Adrenal gland (tissue), 5 donors: ENCODE measurements at regions not wholly inside any gene's neighbourhood (a gene's known extent, or its start where the extent isn't known, plus 50 kb on each side); places are given as distances from the start of the nearest gene placed in this dataset.

Source experiments
- POLR2A ChIP-seq, 2 donors: fragments of 450-650 bp; IDR thresholded peaks; one replicate each; pipeline ENCODE4 v1.6.1; 2017; ENCODE audit warnings: antibody characterized with exemption in 2 of 2, mild to moderate bottlenecking in 2 of 2, moderate library complexity in 1 of 2
- TF ChIP-seq, protein P1 (sequence below), 6 experiments: fragments of 450-650 bp in 4 of 6; fragments of 200-600 bp in 2 of 6; sonication (generic) in 1 of 6; IDR thresholded peaks; 1 replicate in 5 of 6; 2 replicates in 1 of 6; pipeline versions ENCODE4 v1.5.1 to v1.8.0; 2016 to 2021; ENCODE audit warnings: antibody characterized with exemption in 6 of 6, mild to moderate bottlenecking in 2 of 6, moderate library complexity in 1 of 6
- donor health status: DM: no; HTN: no; CAD: no.

DNA sequence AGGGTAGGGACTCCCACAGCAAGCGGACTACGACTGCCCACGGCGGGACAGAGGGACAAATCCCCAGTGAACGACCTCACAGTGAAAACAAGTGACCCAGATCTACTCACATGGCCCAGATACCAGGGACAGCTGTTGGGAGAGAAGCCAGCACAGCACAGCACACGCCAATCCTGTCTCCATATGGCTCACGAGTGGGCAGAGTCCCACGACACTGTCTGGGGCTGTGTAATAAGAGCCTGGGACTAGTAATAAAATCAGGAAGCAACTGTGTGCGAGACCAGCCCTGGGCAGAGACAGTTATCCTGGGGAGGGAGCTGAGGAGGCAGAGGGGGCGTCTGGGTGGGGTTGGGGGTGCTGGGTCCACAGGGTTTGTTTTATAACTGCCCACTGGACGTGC is 385.0 kb downstream of the CTTN start:
- TF ChIP-seq, protein P1, sequence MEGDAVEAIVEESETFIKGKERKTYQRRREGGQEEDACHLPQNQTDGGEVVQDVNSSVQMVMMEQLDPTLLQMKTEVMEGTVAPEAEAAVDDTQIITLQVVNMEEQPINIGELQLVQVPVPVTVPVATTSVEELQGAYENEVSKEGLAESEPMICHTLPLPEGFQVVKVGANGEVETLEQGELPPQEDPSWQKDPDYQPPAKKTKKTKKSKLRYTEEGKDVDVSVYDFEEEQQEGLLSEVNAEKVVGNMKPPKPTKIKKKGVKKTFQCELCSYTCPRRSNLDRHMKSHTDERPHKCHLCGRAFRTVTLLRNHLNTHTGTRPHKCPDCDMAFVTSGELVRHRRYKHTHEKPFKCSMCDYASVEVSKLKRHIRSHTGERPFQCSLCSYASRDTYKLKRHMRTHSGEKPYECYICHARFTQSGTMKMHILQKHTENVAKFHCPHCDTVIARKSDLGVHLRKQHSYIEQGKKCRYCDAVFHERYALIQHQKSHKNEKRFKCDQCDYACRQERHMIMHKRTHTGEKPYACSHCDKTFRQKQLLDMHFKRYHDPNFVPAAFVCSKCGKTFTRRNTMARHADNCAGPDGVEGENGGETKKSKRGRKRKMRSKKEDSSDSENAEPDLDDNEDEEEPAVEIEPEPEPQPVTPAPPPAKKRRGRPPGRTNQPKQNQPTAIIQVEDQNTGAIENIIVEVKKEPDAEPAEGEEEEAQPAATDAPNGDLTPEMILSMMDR (IDR thresholded peaks at IDR 0.05), result no peak
- no peak for TF ChIP-seq POLR2A (IDR thresholded peaks at IDR 0.05)
